ENCODE measurements at regions not wholly inside any gene's neighbourhood (a gene's known extent, or its start where the extent isn't known, plus 50 kb on each side); places are given as distances from the start of the nearest gene placed in this dataset.
A peak's percentile ranks its signal among the peaks of the same experiment; 100 is the strongest.

- Histone ChIP-seq H3K9me3 (ENCODE audit: control insufficient read depth, low read length) (peaks cover 32% of the 10 kb centered on the region), H3K4me3 (ENCODE audit: low read length) (no peak overlapping the region), H3K9ac (ENCODE audit: extremely low read depth, low read length, poor library complexity, severe bottlenecking) (no peak overlapping the region), H3K4me1 (ENCODE audit: control insufficient read depth, insufficient read depth, low read length) (no peaks in the 10 kb centered on the region), H3K27ac (ENCODE audit: low read depth, low read length) (no peak overlapping the region), H3K36me3 (ENCODE audit: control insufficient read depth, insufficient read depth, low read length) (no peaks in the 10 kb centered on the region), H3K27me3 (ENCODE audit: control insufficient read depth, insufficient read depth, low read length, poor library complexity, severe bottlenecking) (no peaks in the 10 kb centered on the region)
- no peak for TF ChIP-seq CTCF (conservative IDR thresholded peaks at IDR 0.05)
- H3K27me3 Mint-ChIP-seq (ENCODE audit: insufficient read depth), result no peaks in the 10 kb centered on the region
- peaks cover 23% of the 10 kb centered on the region for H3K9me3 Mint-ChIP-seq
- DNase-seq, result no peak
- no peak overlapping the region for H3K27ac Mint-ChIP-seq
- WGBS, 2 experiments (ENCODE audit: insufficient coverage in 1 of 2, insufficient read length in 1 of 2), result 100% methylated on average over 1 of the region's 1 CpG; no CpG with 5 or more reads in 1 of the 2 experiments
- no peaks in the 10 kb centered on the region for H3K36me3 Mint-ChIP-seq (ENCODE audit: low read depth)
- no peaks in the 10 kb centered on the region for H3K4me1 Mint-ChIP-seq
- H3K4me3 Mint-ChIP-seq, result no peak overlapping the region
Measured at GRCh38 chr18:43547456-43547855, 270.2 kb upstream of the SYT4 start.

- no peak overlapping the region for H3K27ac Mint-ChIP-seq
- H3K4me3 ChIP-seq (ENCODE audit: low read length), result no peak overlapping the region
- H3K9me3 Mint-ChIP-seq, result peaks cover 3% of the 10 kb centered on the region
- DNase-seq, result no peak
- H3K36me3 Mint-ChIP-seq (ENCODE audit: low read depth), result no peaks in the 10 kb centered on the region
- H3K9me3 ChIP-seq (ENCODE audit: control insufficient read depth, low read length), result peaks cover 5% of the 10 kb centered on the region
- no peak for TF ChIP-seq CTCF (conservative IDR thresholded peaks at IDR 0.05)
- no peaks in the 10 kb centered on the region for H3K36me3 ChIP-seq (ENCODE audit: control insufficient read depth, insufficient read depth, low read length)
- H3K4me3 Mint-ChIP-seq, result no peak overlapping the region
- 89% methylated on average over 3 of the region's 3 CpGs; no CpG with 5 or more reads in 1 of the 2 experiments for WGBS, 2 experiments (ENCODE audit: insufficient coverage in 1 of 2, insufficient read length in 1 of 2)
- no peak overlapping the region for H3K27ac ChIP-seq (ENCODE audit: low read depth, low read length)
- H3K4me1 ChIP-seq (ENCODE audit: control insufficient read depth, insufficient read depth, low read length), result no peaks in the 10 kb centered on the region
- H3K4me1 Mint-ChIP-seq, result peaks cover 7% of the 10 kb centered on the region
- H3K9ac ChIP-seq (ENCODE audit: extremely low read depth, low read length, poor library complexity, severe bottlenecking), result no peak overlapping the region
- no peaks in the 10 kb centered on the region for H3K27me3 ChIP-seq (ENCODE audit: control insufficient read depth, insufficient read depth, low read length, poor library complexity, severe bottlenecking)
- H3K27me3 Mint-ChIP-seq (ENCODE audit: insufficient read depth), result no peaks in the 10 kb centered on the region
Measured at GRCh38 chr18:43559507-43559906, 282.2 kb upstream of the SYT4 start.

- Histone ChIP-seq H3K27me3 (ENCODE audit: control insufficient read depth, insufficient read depth, low read length, poor library complexity, severe bottlenecking) (no peaks in the 10 kb centered on the region), H3K9ac (ENCODE audit: extremely low read depth, low read length, poor library complexity, severe bottlenecking) (no peak overlapping the region), H3K4me3 (ENCODE audit: low read length) (no peak overlapping the region), H3K4me1 (ENCODE audit: control insufficient read depth, insufficient read depth, low read length) (no peaks in the 10 kb centered on the region), H3K27ac (ENCODE audit: low read depth, low read length) (no peak overlapping the region), H3K36me3 (ENCODE audit: control insufficient read depth, insufficient read depth, low read length) (no peaks in the 10 kb centered on the region), H3K9me3 (ENCODE audit: control insufficient read depth, low read length) (no peaks in the 10 kb centered on the region)
- Mint-ChIP-seq H3K27me3 (ENCODE audit: insufficient read depth) (no peaks in the 10 kb centered on the region), H3K27ac (no peak overlapping the region), H3K9me3 (no peaks in the 10 kb centered on the region), H3K4me1 (peaks cover 9% of the 10 kb centered on the region), H3K36me3 (ENCODE audit: low read depth) (no peaks in the 10 kb centered on the region), H3K4me3 (no peak overlapping the region)
- peak; percentile 63 for DNase-seq
- peak; percentile 82 for TF ChIP-seq CTCF (conservative IDR thresholded peaks at IDR 0.05)
- WGBS, 2 experiments (ENCODE audit: insufficient coverage in 1 of 2, insufficient read length in 1 of 2), result 41 to 50% methylated on average over 3 of the region's 3 CpGs
Measured at GRCh38 chr18:43563780-43564179, 286.5 kb upstream of the SYT4 start.

All from endodermal cell (in vitro differentiated cells).